8988T (cell line): ENCODE measurements at regions not wholly inside any gene's neighbourhood (a gene's known extent, or its start where the extent isn't known, plus 50 kb on each side); places are given as distances from the start of the nearest gene placed in this dataset.

Experiments
- DNase-seq: peaks from one replicate; pipeline ENCODE4 v3.0.0; 2011

DNA sequence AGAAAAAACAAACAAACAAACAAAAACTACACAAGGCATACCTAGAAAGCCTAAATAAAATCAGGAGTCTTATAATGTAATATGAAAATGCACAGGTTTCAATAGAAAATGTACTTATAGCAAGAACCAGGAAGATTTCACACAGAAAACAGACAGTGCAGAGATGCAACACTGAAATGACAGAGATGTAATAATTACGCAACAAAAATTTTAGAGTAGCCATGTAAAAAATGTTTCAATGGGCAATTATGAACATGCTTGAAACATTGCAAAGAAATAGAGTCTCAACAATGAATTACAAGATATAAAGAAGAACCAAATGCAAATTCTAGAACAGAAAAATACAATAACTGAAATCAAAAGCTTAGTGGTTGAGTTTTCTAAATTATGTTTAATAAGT, 405.9 kb downstream of the PLK2 start:
- no peak for DNase-seq

- no peak for DNase-seq
Measured at GRCh38 chr5:58048954-58049353, 410.9 kb downstream of the PLK2 start.

- no peak for DNase-seq
Measured at GRCh38 chr5:58048185-58048925, 411.5 kb downstream of the PLK2 start.

DNA sequence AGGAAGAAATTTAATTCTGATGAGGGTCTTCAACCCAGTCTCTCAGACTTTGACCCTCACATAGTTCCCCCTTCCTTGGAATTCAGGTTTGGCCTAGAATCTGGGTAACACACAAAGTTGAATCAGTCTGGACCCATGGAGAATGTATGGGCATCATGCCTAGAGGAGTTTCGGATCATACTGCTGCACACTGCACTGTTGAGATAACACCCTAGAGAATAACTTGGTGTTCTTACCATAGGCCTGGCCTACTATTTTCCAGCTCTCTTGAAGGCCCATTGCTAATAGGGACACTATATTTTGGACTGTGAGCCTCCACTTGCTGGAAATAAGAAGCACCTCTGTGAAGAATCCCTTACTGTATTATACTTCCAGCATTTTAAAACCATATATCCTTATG, 413.5 kb downstream of the PLK2 start:
- DNase-seq: no peak

- no peak for DNase-seq
Measured at GRCh38 chr5:58044166-58044565, 415.7 kb downstream of the PLK2 start.

GRCh38 chr5:58043032-58043945, 416.6 kb downstream of the PLK2 start:
- no peak for DNase-seq

GRCh38 chr5:58041884-58042283, 418.0 kb downstream of the PLK2 start:
- no peak for DNase-seq

DNA sequence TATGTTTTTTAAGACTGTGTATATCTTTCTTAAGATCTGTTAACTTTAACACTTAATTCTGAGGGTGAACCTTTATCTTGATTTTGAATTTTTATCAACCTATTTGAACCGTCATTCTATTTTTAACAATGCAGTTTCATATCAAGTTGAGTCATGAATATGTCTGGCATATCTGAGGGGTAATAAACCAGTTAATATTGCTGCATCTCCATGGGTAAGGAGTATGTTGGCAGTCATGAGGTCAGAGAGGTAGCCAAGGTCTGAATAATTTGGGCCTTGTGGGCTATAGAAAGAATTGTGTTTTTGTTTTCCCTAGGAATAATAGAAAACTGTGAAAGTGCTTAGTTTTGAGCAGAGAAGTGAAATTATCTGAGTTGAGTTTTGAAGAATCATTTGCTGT, 419.0 kb downstream of the PLK2 start:
- DNase-seq: no peak

GRCh38 chr5:58040044-58040443, 419.8 kb downstream of the PLK2 start:
- DNase-seq: no peak

GRCh38 chr5:58037899-58038298, 422.0 kb downstream of the PLK2 start:
- no peak for DNase-seq

DNA sequence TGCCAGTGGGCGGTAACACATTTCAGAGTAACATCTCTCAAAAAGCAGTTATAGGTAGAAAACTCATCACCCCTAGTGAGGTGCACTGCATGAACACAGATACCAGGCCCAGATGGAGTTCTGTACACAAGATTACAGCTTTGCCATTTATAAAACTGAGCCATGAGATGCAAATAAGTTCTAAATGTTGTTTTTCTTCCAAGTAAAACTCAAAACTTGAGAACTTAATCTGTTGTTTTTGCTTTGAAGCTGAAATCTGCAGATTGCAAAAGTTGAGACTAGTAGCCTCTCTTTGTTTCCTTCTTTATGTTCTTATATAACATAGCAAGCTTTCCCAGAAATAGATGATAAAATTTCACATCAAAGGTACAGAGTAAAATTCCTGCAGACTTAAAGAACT, 434.1 kb downstream of the PLK2 start:
- no peak for DNase-seq

- DNase-seq: no peak
Measured at GRCh38 chr5:58024151-58024550, 435.7 kb downstream of the PLK2 start.

- no peak for DNase-seq
Measured at GRCh38 chr5:58022055-58022454, 437.8 kb downstream of the PLK2 start.

DNA sequence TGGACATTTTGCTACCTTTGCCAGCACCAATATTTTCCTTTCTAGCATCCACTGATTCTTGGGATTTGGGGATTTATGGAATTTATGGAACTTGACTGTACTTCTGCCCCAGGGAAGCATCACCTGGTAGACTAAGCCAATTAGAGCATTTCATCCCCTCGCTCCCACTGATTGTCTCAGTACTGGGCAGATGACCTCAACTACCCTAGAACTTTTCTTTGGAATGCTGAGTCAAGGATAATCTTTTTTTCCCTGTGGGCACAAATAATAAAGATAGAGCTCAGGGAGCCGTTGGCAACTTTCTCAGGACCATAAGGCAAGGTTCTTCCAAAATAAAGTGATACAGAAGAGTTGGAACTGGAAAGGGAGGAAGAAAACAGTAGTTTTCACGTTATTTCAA, 438.4 kb downstream of the PLK2 start:
- DNase-seq: no peak

DNA sequence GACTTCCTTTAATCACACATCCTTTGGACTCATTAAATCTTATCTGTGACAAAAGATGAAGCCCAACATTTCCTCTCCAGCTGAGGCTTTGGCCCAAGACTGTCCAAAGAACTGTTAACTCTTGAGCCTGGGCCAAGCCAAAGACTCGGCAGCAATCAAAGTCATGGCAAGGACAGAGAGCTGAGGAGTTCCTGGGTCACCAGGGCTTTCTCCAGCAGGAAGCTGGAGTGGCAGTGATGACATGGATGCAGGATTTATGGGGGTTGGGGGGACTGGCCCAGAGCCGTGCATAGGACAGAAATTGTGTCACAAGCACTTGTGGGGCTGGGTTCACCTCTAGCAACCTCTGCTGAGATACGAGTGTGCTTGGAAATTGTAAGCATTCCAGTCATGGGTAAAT, 440.3 kb downstream of the PLK2 start:
- no peak for DNase-seq

- DNase-seq: no peak
Measured at GRCh38 chr5:58018016-58018415, 441.9 kb downstream of the PLK2 start.

- DNase-seq: no peak
Measured at GRCh38 chr5:58016877-58017276, 443.0 kb downstream of the PLK2 start.

DNA sequence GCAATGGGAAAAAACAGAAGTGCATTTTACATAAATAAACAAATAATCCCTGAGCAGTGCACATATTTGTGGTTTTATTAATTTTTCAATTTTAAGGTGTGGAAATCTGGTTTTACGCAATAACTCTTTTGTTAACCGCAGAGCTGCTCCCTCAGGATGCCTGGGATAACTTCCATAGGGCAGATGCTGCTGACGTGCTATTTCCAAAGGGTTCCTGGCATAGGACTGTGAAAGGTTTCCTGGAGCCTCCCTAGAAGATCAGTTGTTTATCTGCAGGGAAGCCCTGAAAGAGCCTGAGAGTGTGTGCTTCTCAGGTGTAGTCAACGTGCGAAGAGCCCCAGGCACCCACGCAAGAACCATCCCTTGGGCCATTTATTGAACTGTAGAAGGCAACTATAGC, 443.5 kb downstream of the PLK2 start:
- DNase-seq: no peak

DNA sequence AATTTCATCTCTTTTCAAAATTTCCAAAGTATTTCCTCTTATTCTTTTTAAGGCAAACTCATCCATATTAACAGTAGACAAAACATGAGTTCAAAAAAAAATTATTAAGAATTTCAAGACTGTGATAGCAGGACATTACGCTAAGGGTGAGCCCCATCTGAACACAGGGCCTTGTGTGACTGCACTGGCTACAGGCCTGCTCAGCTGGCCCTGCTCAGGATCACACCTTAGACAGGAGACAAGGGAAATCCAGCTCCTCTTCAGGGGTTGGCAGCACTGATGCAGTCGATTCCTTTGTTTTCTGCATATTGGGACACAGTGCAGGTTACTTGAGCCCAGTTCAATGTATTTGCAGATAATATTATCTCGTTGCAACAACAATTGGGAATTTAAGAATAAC, 444.7 kb downstream of the PLK2 start:
- DNase-seq: no peak

DNA sequence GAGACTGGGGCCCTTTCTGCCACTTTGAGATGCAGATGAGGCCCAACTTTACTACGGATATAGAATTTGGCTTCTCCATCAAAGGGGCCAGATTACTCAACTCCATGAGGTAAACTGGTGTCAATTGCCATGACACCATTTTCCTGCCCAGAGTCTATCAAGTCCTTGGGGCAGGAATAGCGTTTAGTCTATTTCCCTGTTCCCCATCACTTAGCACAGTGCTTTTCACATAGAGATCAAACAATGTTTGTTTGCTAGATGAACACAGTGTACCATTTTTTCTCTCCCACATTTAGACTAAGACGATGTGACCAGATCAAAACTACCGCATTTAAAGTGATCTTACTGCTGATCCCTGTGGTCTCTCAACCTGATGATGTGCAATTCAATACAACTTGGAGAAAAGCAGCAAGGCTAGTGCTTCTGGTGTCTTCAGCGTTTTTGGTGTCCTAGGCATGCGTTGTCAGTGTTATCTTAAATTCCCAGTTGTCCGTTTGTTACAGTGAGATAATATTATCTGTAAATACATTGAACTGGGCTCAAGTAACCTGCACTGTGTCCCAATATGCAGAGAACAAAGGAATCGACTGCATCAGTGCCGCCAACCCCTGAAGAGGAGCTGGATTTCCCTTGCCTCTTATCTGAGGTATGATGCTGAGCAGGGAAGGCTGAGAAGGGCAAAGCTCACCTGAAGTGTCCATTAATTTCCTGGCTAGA, 446.2 kb downstream of the PLK2 start:
- no peak for DNase-seq

DNA sequence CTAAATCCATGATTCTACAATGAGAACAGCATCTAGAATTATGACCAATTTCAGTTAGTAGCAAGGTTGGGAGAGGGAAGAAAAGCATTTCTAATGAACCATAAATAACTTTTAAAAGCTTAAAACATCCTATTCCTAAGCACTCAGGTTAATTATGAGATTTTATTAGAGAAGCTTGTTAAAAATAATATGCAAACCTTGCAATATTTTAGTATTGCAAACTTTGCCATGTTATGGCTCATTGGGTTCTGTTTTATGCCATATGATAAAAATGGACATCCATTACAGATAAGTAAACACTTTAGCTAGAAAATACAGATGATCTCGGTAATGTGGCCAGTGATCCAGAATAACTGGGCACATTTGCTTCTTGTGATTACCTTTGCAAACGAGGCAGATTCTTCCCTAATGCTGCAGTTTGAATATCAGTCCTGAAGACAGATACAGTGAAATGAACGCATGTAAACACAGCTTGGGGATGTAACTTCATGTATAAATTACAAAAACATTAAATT, 447.0 kb downstream of the PLK2 start:
- DNase-seq: no peak

DNA sequence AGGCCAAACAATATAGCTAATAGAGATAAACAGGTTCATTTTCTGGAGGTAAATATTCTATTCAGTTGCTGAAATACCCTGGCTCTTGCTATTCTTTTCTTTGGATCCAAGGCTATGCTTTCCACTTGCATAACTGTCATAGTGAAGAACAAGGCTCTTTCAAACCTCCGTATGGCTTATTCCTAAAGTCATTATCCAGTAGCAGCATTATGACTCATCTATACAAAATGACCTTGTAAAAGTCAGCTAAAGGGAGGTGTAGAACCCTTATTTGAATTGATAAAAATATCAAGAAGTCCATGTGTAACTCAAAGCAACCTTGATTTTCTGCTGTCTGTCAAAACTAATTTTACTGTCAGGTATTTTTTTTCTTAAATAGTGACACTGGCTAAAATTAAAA, 447.8 kb downstream of the PLK2 start:
- DNase-seq: no peak

GRCh38 chr5:58011301-58011700, 448.6 kb downstream of the PLK2 start:
- no peak for DNase-seq
